BLaER1 (cell line): ENCODE measurements at regions not wholly inside any gene's neighbourhood (a gene's known extent, or its start where the extent isn't known, plus 50 kb on each side); places are given as distances from the start of the nearest gene placed in this dataset.
"Not testable (repeated sequence)": the region's sequence is repeated elsewhere in the genome, so short reads cannot be mapped to it uniquely, and the experiment has no call there.

Source experiments
- H3K27ac ChIP-seq: shearing (Covaris generic); formaldehyde crosslinking; 2 replicates; pipeline ENCODE4 v1.8.1; 2022
- H3K27me3 ChIP-seq: shearing (Covaris generic); formaldehyde crosslinking; 2 replicates; pipeline ENCODE4 v1.8.1; 2022
- H3K36me3 ChIP-seq: shearing (Covaris generic); formaldehyde crosslinking; 2 replicates; pipeline ENCODE4 v1.8.1; 2022
- H3K4me1 ChIP-seq: shearing (Covaris generic); formaldehyde crosslinking; 2 replicates; pipeline ENCODE4 v1.8.1; 2022
- H3K4me2 ChIP-seq: shearing (Covaris generic); formaldehyde crosslinking; 2 replicates; pipeline ENCODE4 v1.8.1; 2022
- H3K4me3 ChIP-seq: shearing (Covaris generic); formaldehyde crosslinking; 2 replicates; pipeline ENCODE4 v1.8.1; 2022
- H3K9ac ChIP-seq: shearing (Covaris generic); formaldehyde crosslinking; 2 replicates; pipeline ENCODE4 v1.8.1; 2022
- H3K9me3 ChIP-seq: shearing (Covaris generic); formaldehyde crosslinking; 2 replicates; pipeline ENCODE4 v1.8.1; 2022
- H4K20me1 ChIP-seq: shearing (Covaris generic); formaldehyde crosslinking; 2 replicates; pipeline ENCODE4 v1.8.1; 2022
- Cebpa-rat ChIP-seq: shearing (Covaris generic); IDR thresholded peaks from 2 replicates; pipeline ENCODE4 v1.8.1; 2022

- H4K20me1 ChIP-seq = no peaks in the 10 kb centered on the region
- no peaks in the 10 kb centered on the region for H3K36me3 ChIP-seq
- no peaks in the 10 kb centered on the region for H3K27me3 ChIP-seq
- TF ChIP-seq Cebpa-rat = no peak
- peak overlapping the region; percentile 69 for H3K4me2 ChIP-seq
- H3K9me3 ChIP-seq = no peaks in the 10 kb centered on the region
- H3K27ac ChIP-seq = no peak overlapping the region
- H3K4me1 ChIP-seq = peaks cover 30% of the 10 kb centered on the region
- H3K4me3 ChIP-seq = no peak overlapping the region
- peak overlapping the region; percentile 18; the same call in 1 of the 2 replicates for H3K9ac ChIP-seq
Measured at GRCh38 chr3:118792191-118792590, 242.5 kb downstream of the IGSF11 start.

- H3K27ac ChIP-seq = no peak overlapping the region
- H3K4me2 ChIP-seq = no peak overlapping the region; the same call in 1 of the 2 replicates
- no peak for TF ChIP-seq Cebpa-rat
- no peaks in the 10 kb centered on the region for H3K27me3 ChIP-seq
- H3K9me3 ChIP-seq = no peaks in the 10 kb centered on the region
- H3K9ac ChIP-seq = no peak overlapping the region
- H4K20me1 ChIP-seq = no peaks in the 10 kb centered on the region
- H3K36me3 ChIP-seq = no peaks in the 10 kb centered on the region
- no peak overlapping the region for H3K4me3 ChIP-seq
- peaks cover 30% of the 10 kb centered on the region for H3K4me1 ChIP-seq
Measured at GRCh38 chr3:118793176-118793575, 241.5 kb downstream of the IGSF11 start.

- H3K27ac ChIP-seq = no peak overlapping the region
- H3K4me1 ChIP-seq = no peaks in the 10 kb centered on the region
- H4K20me1 ChIP-seq = no peaks in the 10 kb centered on the region
- H3K36me3 ChIP-seq = no peaks in the 10 kb centered on the region
- no peak overlapping the region for H3K9ac ChIP-seq
- no peak overlapping the region for H3K4me3 ChIP-seq
- no peak for TF ChIP-seq Cebpa-rat
- H3K4me2 ChIP-seq = no peak overlapping the region
- H3K9me3 ChIP-seq = no peaks in the 10 kb centered on the region
- no peaks in the 10 kb centered on the region for H3K27me3 ChIP-seq
Measured at GRCh38 chr3:118799303-118799702, 235.3 kb downstream of the IGSF11 start.

- H4K20me1 ChIP-seq = no peaks in the 10 kb centered on the region
- no peaks in the 10 kb centered on the region for H3K27me3 ChIP-seq
- no peak overlapping the region for H3K4me2 ChIP-seq
- H3K9me3 ChIP-seq = no peaks in the 10 kb centered on the region
- H3K4me3 ChIP-seq = no peak overlapping the region
- no peak for TF ChIP-seq Cebpa-rat
- H3K4me1 ChIP-seq = no peaks in the 10 kb centered on the region
- no peaks in the 10 kb centered on the region for H3K36me3 ChIP-seq
- no peak overlapping the region for H3K27ac ChIP-seq
- no peak overlapping the region for H3K9ac ChIP-seq
Measured at GRCh38 chr3:118801899-118802298, 232.7 kb downstream of the IGSF11 start.

GRCh38 chr3:118802325-118803095, 232.1 kb downstream of the IGSF11 start:
- Histone ChIP-seq H4K20me1 (no peaks in the 10 kb centered on the region), H3K36me3 (no peaks in the 10 kb centered on the region), H3K4me3 (no peak overlapping the region), H3K9me3 (no peaks in the 10 kb centered on the region), H3K27me3 (no peaks in the 10 kb centered on the region), H3K27ac (no peak overlapping the region), H3K4me2 (no peak overlapping the region), H3K9ac (no peak overlapping the region), H3K4me1 (no peaks in the 10 kb centered on the region)
- TF ChIP-seq Cebpa-rat = no peak

- Histone ChIP-seq H3K27ac (no peak overlapping the region), H3K4me1 (no peaks in the 10 kb centered on the region), H4K20me1 (no peaks in the 10 kb centered on the region), H3K4me3 (no peak overlapping the region), H3K27me3 (no peaks in the 10 kb centered on the region), H3K9ac (no peak overlapping the region), H3K36me3 (no peaks in the 10 kb centered on the region), H3K9me3 (no peaks in the 10 kb centered on the region), H3K4me2 (no peak overlapping the region)
- TF ChIP-seq Cebpa-rat = no peak
Measured at GRCh38 chr3:118803096-118803476, 231.6 kb downstream of the IGSF11 start.

- H4K20me1 ChIP-seq = no peaks in the 10 kb centered on the region
- no peak overlapping the region for H3K4me3 ChIP-seq
- no peaks in the 10 kb centered on the region for H3K36me3 ChIP-seq
- no peak overlapping the region for H3K27ac ChIP-seq
- no peak for TF ChIP-seq Cebpa-rat
- H3K9ac ChIP-seq = no peak overlapping the region
- H3K4me2 ChIP-seq = no peak overlapping the region
- peaks cover 6% of the 10 kb centered on the region; the same call in 1 of the 2 replicates for H3K4me1 ChIP-seq
- H3K27me3 ChIP-seq = no peaks in the 10 kb centered on the region
- no peaks in the 10 kb centered on the region for H3K9me3 ChIP-seq
Measured at GRCh38 chr3:118805007-118805406, 229.6 kb downstream of the IGSF11 start.

- peaks cover 8% of the 10 kb centered on the region; the same call in 1 of the 2 replicates for H3K4me1 ChIP-seq
- H3K4me3 ChIP-seq = no peak overlapping the region
- H3K36me3 ChIP-seq = no peaks in the 10 kb centered on the region
- no peaks in the 10 kb centered on the region for H3K9me3 ChIP-seq
- no peak for TF ChIP-seq Cebpa-rat
- no peak overlapping the region for H3K4me2 ChIP-seq
- no peak overlapping the region for H3K27ac ChIP-seq
- H4K20me1 ChIP-seq = no peaks in the 10 kb centered on the region
- no peaks in the 10 kb centered on the region for H3K27me3 ChIP-seq
- no peak overlapping the region for H3K9ac ChIP-seq
Measured at GRCh38 chr3:118806423-118806822, 228.2 kb downstream of the IGSF11 start.

- not testable (repeated sequence) for H3K27me3 ChIP-seq, H4K20me1 ChIP-seq, H3K9me3 ChIP-seq, H3K4me3 ChIP-seq, H3K27ac ChIP-seq, H3K9ac ChIP-seq, H3K36me3 ChIP-seq, H3K4me2 ChIP-seq, H3K4me1 ChIP-seq
Measured at GRCh38 chr3:118807349-118807748, 227.3 kb downstream of the IGSF11 start.

- no peak for TF ChIP-seq Cebpa-rat
- no peaks in the 10 kb centered on the region for H3K27me3 ChIP-seq
- H3K36me3 ChIP-seq = no peaks in the 10 kb centered on the region
- no peak overlapping the region for H3K4me2 ChIP-seq
- no peak overlapping the region for H3K9ac ChIP-seq
- H3K4me3 ChIP-seq = no peak overlapping the region
- H4K20me1 ChIP-seq = no peaks in the 10 kb centered on the region
- no peak overlapping the region for H3K27ac ChIP-seq
- no peaks in the 10 kb centered on the region for H3K9me3 ChIP-seq
- peaks cover 19% of the 10 kb centered on the region for H3K4me1 ChIP-seq
Measured at GRCh38 chr3:118808723-118809122, 225.9 kb downstream of the IGSF11 start.
